Neuronal stem cell (in vitro differentiated cells): ENCODE measurements at regions not wholly inside any gene's neighbourhood (a gene's known extent, or its start where the extent isn't known, plus 50 kb on each side); places are given as distances from the start of the nearest gene placed in this dataset.

ENCODE experiments used
- DNase-seq: peaks from one replicate; pipeline ENCODE4 v3.0.0-alpha.2; 2013; ENCODE audit warnings: low spot score
- H2AFZ ChIP-seq: one replicate; pipeline ENCODE4 v1.6.1; 2013; ENCODE audit warnings: mild to moderate bottlenecking, low read length, inconsistent platforms
- H2AK5ac ChIP-seq: 2 replicates; pipeline ENCODE4 v1.6.1; 2013; ENCODE audit warnings: low read depth, mild to moderate bottlenecking, inconsistent platforms, low read length, moderate library complexity, mixed read lengths
- H2BK120ac ChIP-seq: 2 replicates; pipeline ENCODE4 v1.6.1; 2013; ENCODE audit warnings: low read depth, mild to moderate bottlenecking, inconsistent platforms, low read length, moderate library complexity, mixed read lengths
- H2BK12ac ChIP-seq: one replicate; pipeline ENCODE4 v1.6.1; 2013; ENCODE audit warnings: low read length, inconsistent platforms
- H2BK15ac ChIP-seq: 2 replicates; pipeline ENCODE4 v1.6.1; 2013; ENCODE audit warnings: mild to moderate bottlenecking, low read length, inconsistent platforms, mixed read lengths
- H2BK5ac ChIP-seq: one replicate; pipeline ENCODE4 v1.6.1; 2013; ENCODE audit warnings: inconsistent platforms, mild to moderate bottlenecking, low read length, moderate library complexity
- H3K14ac ChIP-seq: one replicate; pipeline ENCODE4 v1.6.1; 2013; ENCODE audit warnings: low read length, inconsistent platforms
- H3K18ac ChIP-seq: 2 replicates; pipeline ENCODE4 v1.6.1; 2013; ENCODE audit warnings: low read length, inconsistent platforms
- H3K23ac ChIP-seq: 2 replicates; pipeline ENCODE4 v1.6.1; 2013; ENCODE audit warnings: low read depth, mild to moderate bottlenecking, mixed read lengths, low read length, inconsistent platforms; ENCODE audit not compliant: poor library complexity
- H3K27ac ChIP-seq: replicated peaks from 3 replicates; pipeline ENCODE4 v1.5.1; 2013; ENCODE audit warnings: low read length, inconsistent platforms
- H3K27me3 ChIP-seq, 3 experiments: 2 replicates each; pipeline ENCODE4 v1.6.1; 2013; ENCODE audit warnings: low read length in 3 of 3, mild to moderate bottlenecking in 2 of 3, inconsistent platforms in 1 of 3, low read depth in 1 of 3, mixed read lengths in 1 of 3, moderate library complexity in 1 of 3; ENCODE audit not compliant: control insufficient read depth in 3 of 3, insufficient read depth in 3 of 3
- H3K36me3 ChIP-seq, 2 donors: replicated peaks in 1 of 2; 2 replicates each; pipeline ENCODE4 v1.6.1; 2013; ENCODE audit warnings: low read length in 2 of 2; ENCODE audit not compliant: control insufficient read depth in 2 of 2, insufficient read depth in 2 of 2
- H3K4ac ChIP-seq: 2 replicates; pipeline ENCODE4 v1.6.1; 2013; ENCODE audit warnings: inconsistent platforms, mild to moderate bottlenecking, low read length, moderate library complexity
- H3K4me1 ChIP-seq, 2 donors: 1 replicate in 1 of 2; 2 replicates in 1 of 2; pipeline ENCODE4 v1.6.1; 2013; ENCODE audit warnings: low read length in 2 of 2, low read depth in 1 of 2; ENCODE audit not compliant: control insufficient read depth in 2 of 2, insufficient read depth in 1 of 2
- H3K4me2 ChIP-seq: one replicate; pipeline ENCODE4 v1.6.1; 2013; ENCODE audit warnings: mild to moderate bottlenecking, low read length, inconsistent platforms; ENCODE audit not compliant: insufficient read depth, poor library complexity, severe bottlenecking
- H3K4me3 ChIP-seq, 2 donors: 2 replicates each; pipeline ENCODE4 v1.5.1; 2013; ENCODE audit warnings: low read length in 2 of 2, mild to moderate bottlenecking in 2 of 2, inconsistent platforms in 1 of 2, moderate library complexity in 1 of 2
- H3K79me1 ChIP-seq: one replicate; pipeline ENCODE4 v1.6.1; 2013; ENCODE audit warnings: low read depth, mild to moderate bottlenecking, inconsistent platforms, low read length, moderate library complexity
- H3K9ac ChIP-seq: one replicate; pipeline ENCODE4 v1.6.1; 2013; ENCODE audit warnings: mild to moderate bottlenecking, low read depth, low read length, inconsistent platforms; ENCODE audit not compliant: poor library complexity
- H3K9me3 ChIP-seq, 2 donors: replicated peaks in 1 of 2; 2 replicates each; pipeline versions ENCODE3 to v1.6.1; 2013; ENCODE audit warnings: low read length in 2 of 2, mild to moderate bottlenecking in 2 of 2, inconsistent platforms in 1 of 2, low read depth in 1 of 2, mixed read lengths in 1 of 2, moderate library complexity in 1 of 2; ENCODE audit not compliant: control insufficient read depth in 2 of 2, insufficient read depth in 1 of 2
- H4K8ac ChIP-seq: one replicate; pipeline ENCODE4 v1.6.1; 2013; ENCODE audit warnings: low read depth, mild to moderate bottlenecking, inconsistent platforms, low read length, moderate library complexity
- H4K91ac ChIP-seq: one replicate; pipeline ENCODE4 v1.6.1; 2013; ENCODE audit warnings: low read length, low read depth, mild to moderate bottlenecking, inconsistent platforms; ENCODE audit not compliant: poor library complexity
- WGBS, 2 donors: extraction: QIAGEN DNeasy Blood & Tissue Kit; methylation state at CpG; one replicate each; pipeline ENCODE4 v1.1.7; 2013; ENCODE audit warnings: missing lambda C conversion rate in 2 of 2, mixed read lengths in 1 of 2; ENCODE audit not compliant: insufficient read length in 2 of 2, insufficient replicate concordance in 1 of 2; ENCODE audit errors: extremely low coverage in 2 of 2; 5-methylcytosine and 5-hydroxymethylcytosine counted together

- Histone ChIP-seq H2AK5ac (no peak overlapping the region), H3K4ac (no peak overlapping the region), H4K91ac (no peak overlapping the region), H3K27me3 (no peaks in the 10 kb centered on the region), H3K27ac (no peak overlapping the region), H2BK120ac (no peak overlapping the region), H3K18ac (peak overlapping the region; percentile 32), H2BK15ac (no peak overlapping the region), H2BK5ac (no peak overlapping the region), H3K14ac (no peak overlapping the region), H3K9me3 (no peaks in the 10 kb centered on the region), H3K23ac (no peak overlapping the region), H3K9ac (no peak overlapping the region), H4K8ac (no peak overlapping the region), H3K4me3 (peak overlapping the region in 1 of 2 donors; percentile 58), H2BK12ac (no peak overlapping the region), H3K4me1 (peaks cover 14 to 19% of the 10 kb centered on the region in 2 donors), H3K79me1 (no peaks in the 10 kb centered on the region), H2AFZ (peak overlapping the region; percentile 89), H3K36me3 (no peaks in the 10 kb centered on the region), H3K4me2 (peak overlapping the region; percentile 69)
- DNase-seq, result no peak
- WGBS, 2 donors, result no CpG with 5 or more reads among the region's 4 CpGs
These were observed 105.0 kb upstream of the BEND6 start for GRCh38 chr6:56849896-56850295.

GRCh38 chr6:56848105-56848504 lies 106.8 kb upstream of the BEND6 start:
- Histone ChIP-seq H4K8ac (no peak overlapping the region), H3K23ac (no peak overlapping the region), H2BK120ac (no peak overlapping the region), H2AK5ac (no peak overlapping the region), H3K79me1 (peaks cover under 1% of the 10 kb centered on the region), H3K4ac (no peak overlapping the region), H2BK15ac (no peak overlapping the region), H3K18ac (no peak overlapping the region), H4K91ac (no peak overlapping the region), H2AFZ (no peak overlapping the region), H3K4me3 (no peak overlapping the region), H3K9ac (no peak overlapping the region), H3K14ac (no peak overlapping the region), H2BK5ac (no peak overlapping the region), H3K27ac (no peak overlapping the region), H3K36me3 (no peaks in the 10 kb centered on the region), H2BK12ac (no peak overlapping the region), H3K27me3 (no peaks in the 10 kb centered on the region), H3K4me2 (no peak overlapping the region), H3K4me1 (peaks cover 12 to 19% of the 10 kb centered on the region in 2 donors), H3K9me3 (no peaks in the 10 kb centered on the region)
- DNase-seq, result no peak

GRCh38 chr6:56845032-56845431 lies 109.9 kb upstream of the BEND6 start:
- Histone ChIP-seq H3K27me3 (no peaks in the 10 kb centered on the region), H3K4me3 (no peak overlapping the region), H3K18ac (no peak overlapping the region), H3K4me1 (peaks cover 6 to 16% of the 10 kb centered on the region in 2 donors), H3K23ac (no peak overlapping the region), H3K14ac (no peak overlapping the region), H2BK12ac (no peak overlapping the region), H3K9me3 (no peaks in the 10 kb centered on the region), H4K8ac (no peak overlapping the region), H3K4me2 (no peak overlapping the region), H2AK5ac (no peak overlapping the region), H2BK5ac (no peak overlapping the region), H3K27ac (no peak overlapping the region), H3K9ac (no peak overlapping the region), H2BK15ac (no peak overlapping the region), H2BK120ac (no peak overlapping the region), H3K79me1 (peaks cover 3% of the 10 kb centered on the region), H3K36me3 (no peaks in the 10 kb centered on the region), H3K4ac (no peak overlapping the region), H2AFZ (no peak overlapping the region), H4K91ac (no peak overlapping the region)
- no CpG with 5 or more reads among the region's 3 CpGs for WGBS, 2 donors
- DNase-seq, result no peak

GRCh38 chr6:56843476-56844349 lies 111.2 kb upstream of the BEND6 start:
- Histone ChIP-seq H3K27ac (peak overlapping the region; percentile 91), H3K23ac (peak overlapping the region; percentile 65), H3K27me3 (no peaks in the 10 kb centered on the region), H3K18ac (peak overlapping the region; percentile 95), H3K4ac (no peak overlapping the region), H3K36me3 (no peaks in the 10 kb centered on the region), H3K79me1 (peaks cover 3% of the 10 kb centered on the region), H3K14ac (no peak overlapping the region), H4K91ac (peak overlapping the region; percentile 92), H2AK5ac (no peak overlapping the region), H3K9me3 (no peaks in the 10 kb centered on the region), H2BK15ac (no peak overlapping the region), H2AFZ (peak overlapping the region; percentile 96), H2BK120ac (no peak overlapping the region), H3K4me1 (peaks cover 1 to 11% of the 10 kb centered on the region in 2 donors), H4K8ac (no peak overlapping the region), H2BK5ac (peak overlapping the region; percentile 93), H3K4me3 (peak overlapping the region; percentile 65 to 91), H3K9ac (peak overlapping the region; percentile 94), H2BK12ac (no peak overlapping the region), H3K4me2 (peak overlapping the region; percentile 99)
- WGBS, 2 donors, result no CpG with 5 or more reads among the region's 87 CpGs
- peak; percentile 79 for DNase-seq
